ENCODE measurements at regions not wholly inside any gene's neighbourhood (a gene's known extent, or its start where the extent isn't known, plus 50 kb on each side); places are given as distances from the start of the nearest gene placed in this dataset.

- H3K4me3 ChIP-seq (replicated peaks; ENCODE audit: insufficient read depth, low read length), result no peak overlapping the region
- TF ChIP-seq, protein P1, sequence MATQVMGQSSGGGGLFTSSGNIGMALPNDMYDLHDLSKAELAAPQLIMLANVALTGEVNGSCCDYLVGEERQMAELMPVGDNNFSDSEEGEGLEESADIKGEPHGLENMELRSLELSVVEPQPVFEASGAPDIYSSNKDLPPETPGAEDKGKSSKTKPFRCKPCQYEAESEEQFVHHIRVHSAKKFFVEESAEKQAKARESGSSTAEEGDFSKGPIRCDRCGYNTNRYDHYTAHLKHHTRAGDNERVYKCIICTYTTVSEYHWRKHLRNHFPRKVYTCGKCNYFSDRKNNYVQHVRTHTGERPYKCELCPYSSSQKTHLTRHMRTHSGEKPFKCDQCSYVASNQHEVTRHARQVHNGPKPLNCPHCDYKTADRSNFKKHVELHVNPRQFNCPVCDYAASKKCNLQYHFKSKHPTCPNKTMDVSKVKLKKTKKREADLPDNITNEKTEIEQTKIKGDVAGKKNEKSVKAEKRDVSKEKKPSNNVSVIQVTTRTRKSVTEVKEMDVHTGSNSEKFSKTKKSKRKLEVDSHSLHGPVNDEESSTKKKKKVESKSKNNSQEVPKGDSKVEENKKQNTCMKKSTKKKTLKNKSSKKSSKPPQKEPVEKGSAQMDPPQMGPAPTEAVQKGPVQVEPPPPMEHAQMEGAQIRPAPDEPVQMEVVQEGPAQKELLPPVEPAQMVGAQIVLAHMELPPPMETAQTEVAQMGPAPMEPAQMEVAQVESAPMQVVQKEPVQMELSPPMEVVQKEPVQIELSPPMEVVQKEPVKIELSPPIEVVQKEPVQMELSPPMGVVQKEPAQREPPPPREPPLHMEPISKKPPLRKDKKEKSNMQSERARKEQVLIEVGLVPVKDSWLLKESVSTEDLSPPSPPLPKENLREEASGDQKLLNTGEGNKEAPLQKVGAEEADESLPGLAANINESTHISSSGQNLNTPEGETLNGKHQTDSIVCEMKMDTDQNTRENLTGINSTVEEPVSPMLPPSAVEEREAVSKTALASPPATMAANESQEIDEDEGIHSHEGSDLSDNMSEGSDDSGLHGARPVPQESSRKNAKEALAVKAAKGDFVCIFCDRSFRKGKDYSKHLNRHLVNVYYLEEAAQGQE (IDR thresholded peaks at IDR 0.05; ENCODE audit: insufficient replicate concordance, low read depth), result no peak
- TF ChIP-seq GABPA (IDR thresholded peaks at IDR 0.05; ENCODE audit: low read depth) (no peak), POLR2AphosphoS5 (IDR thresholded peaks at IDR 0.05; ENCODE audit: low read depth) (no peak), SPI1 (IDR thresholded peaks at IDR 0.05; ENCODE audit: borderline replicate concordance, low read depth) (no peak)
- TF ChIP-seq, protein P2, sequence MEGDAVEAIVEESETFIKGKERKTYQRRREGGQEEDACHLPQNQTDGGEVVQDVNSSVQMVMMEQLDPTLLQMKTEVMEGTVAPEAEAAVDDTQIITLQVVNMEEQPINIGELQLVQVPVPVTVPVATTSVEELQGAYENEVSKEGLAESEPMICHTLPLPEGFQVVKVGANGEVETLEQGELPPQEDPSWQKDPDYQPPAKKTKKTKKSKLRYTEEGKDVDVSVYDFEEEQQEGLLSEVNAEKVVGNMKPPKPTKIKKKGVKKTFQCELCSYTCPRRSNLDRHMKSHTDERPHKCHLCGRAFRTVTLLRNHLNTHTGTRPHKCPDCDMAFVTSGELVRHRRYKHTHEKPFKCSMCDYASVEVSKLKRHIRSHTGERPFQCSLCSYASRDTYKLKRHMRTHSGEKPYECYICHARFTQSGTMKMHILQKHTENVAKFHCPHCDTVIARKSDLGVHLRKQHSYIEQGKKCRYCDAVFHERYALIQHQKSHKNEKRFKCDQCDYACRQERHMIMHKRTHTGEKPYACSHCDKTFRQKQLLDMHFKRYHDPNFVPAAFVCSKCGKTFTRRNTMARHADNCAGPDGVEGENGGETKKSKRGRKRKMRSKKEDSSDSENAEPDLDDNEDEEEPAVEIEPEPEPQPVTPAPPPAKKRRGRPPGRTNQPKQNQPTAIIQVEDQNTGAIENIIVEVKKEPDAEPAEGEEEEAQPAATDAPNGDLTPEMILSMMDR (IDR thresholded peaks at IDR 0.05; ENCODE audit: insufficient read depth, low read length), result no peak
- no peak for DNase-seq (ENCODE audit: low read depth in 1 of 2, low spot score in 1 of 2)
- no peak overlapping the region for H3K27ac ChIP-seq (replicated peaks)
- no peaks in the 10 kb centered on the region for H3K27me3 ChIP-seq (ENCODE audit: insufficient read depth, poor library complexity, severe bottlenecking)
These were observed 511.2 kb downstream of the PLPP3 start for GRCh38 chr1:56068210-56068609.

DNA sequence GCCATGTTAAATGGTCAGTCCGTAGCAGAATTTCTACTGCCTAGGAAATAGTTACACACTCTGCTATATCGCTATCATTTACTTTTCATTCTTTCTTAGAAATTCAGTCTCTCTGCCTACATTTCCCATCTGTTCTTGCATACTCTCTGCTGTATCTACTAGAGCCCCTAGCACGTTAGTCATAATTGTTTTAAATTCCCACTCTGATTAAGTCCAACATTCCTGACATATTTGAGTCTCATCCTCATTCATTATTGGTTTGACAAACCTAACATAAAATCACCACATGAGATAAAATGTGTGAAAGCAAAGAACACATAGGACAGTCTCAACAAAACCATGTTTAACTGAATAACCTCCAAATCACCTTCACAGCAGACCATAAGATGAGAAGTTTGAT, 513.6 kb downstream of the PLPP3 start:
- no peak overlapping the region for H3K27ac ChIP-seq (replicated peaks)
- DNase-seq (ENCODE audit: low read depth in 1 of 2, low spot score in 1 of 2), result no peak
- no peak for TF ChIP-seq GABPA (IDR thresholded peaks at IDR 0.05; ENCODE audit: low read depth)
- TF ChIP-seq POLR2AphosphoS5 (IDR thresholded peaks at IDR 0.05; ENCODE audit: low read depth), result no peak
- TF ChIP-seq, protein P2 (IDR thresholded peaks at IDR 0.05; ENCODE audit: insufficient read depth, low read length), result no peak
- TF ChIP-seq, protein P1 (IDR thresholded peaks at IDR 0.05; ENCODE audit: insufficient replicate concordance, low read depth), result no peak
- no peak for TF ChIP-seq SPI1 (IDR thresholded peaks at IDR 0.05; ENCODE audit: borderline replicate concordance, low read depth)

GRCh38 chr1:56064705-56065104, 514.7 kb downstream of the PLPP3 start:
- no peak for DNase-seq (ENCODE audit: low read depth in 1 of 2, low spot score in 1 of 2)
- H3K27me3 ChIP-seq (ENCODE audit: insufficient read depth, poor library complexity, severe bottlenecking), result no peaks in the 10 kb centered on the region

More for the DNA sequence above, 513.6 kb downstream of the PLPP3 start:
- no peaks in the 10 kb centered on the region for H3K27me3 ChIP-seq (ENCODE audit: insufficient read depth, poor library complexity, severe bottlenecking)
- no peak overlapping the region for H3K4me3 ChIP-seq (replicated peaks; ENCODE audit: insufficient read depth, low read length)

More at GRCh38 chr1:56064705-56065104, 514.7 kb downstream of the PLPP3 start:
- TF ChIP-seq GABPA (IDR thresholded peaks at IDR 0.05; ENCODE audit: low read depth), result no peak
- no peak for TF ChIP-seq POLR2AphosphoS5 (IDR thresholded peaks at IDR 0.05; ENCODE audit: low read depth)
- TF ChIP-seq, protein P1 (IDR thresholded peaks at IDR 0.05; ENCODE audit: insufficient replicate concordance, low read depth), result no peak
- no peak for TF ChIP-seq SPI1 (IDR thresholded peaks at IDR 0.05; ENCODE audit: borderline replicate concordance, low read depth)
- Histone ChIP-seq H3K27ac (replicated peaks) (no peak overlapping the region), H3K4me3 (replicated peaks; ENCODE audit: insufficient read depth, low read length) (no peak overlapping the region)
